Stimulated activated CD8-positive, alpha-beta memory T cell treated with anti-CD3 and anti-CD28 coated beads, Interleukin-7, amount 100 ng/mL, for 48 hours (primary cell): ENCODE measurements at regions not wholly inside any gene's neighbourhood (a gene's known extent, or its start where the extent isn't known, plus 50 kb on each side); places are given as distances from the start of the nearest gene placed in this dataset.
"Not testable (repeated sequence)": the region's sequence is repeated elsewhere in the genome, so short reads cannot be mapped to it uniquely, and the experiment has no call there.

Experiments
- DNase-seq, 2 donors: peaks; one replicate each; pipeline ENCODE4 v3.0.0-alpha.2; 2020; ENCODE audit warnings: low read depth in 1 of 2; ENCODE audit errors: extremely low read depth in 1 of 2

- DNase-seq: no peak
Observed at GRCh38 chr13:80840316-80840976, 499.5 kb upstream of the SPRY2 start.

GRCh38 chr13:80835902-80836301 lies 495.0 kb upstream of the SPRY2 start:
- DNase-seq: no peak

DNA sequence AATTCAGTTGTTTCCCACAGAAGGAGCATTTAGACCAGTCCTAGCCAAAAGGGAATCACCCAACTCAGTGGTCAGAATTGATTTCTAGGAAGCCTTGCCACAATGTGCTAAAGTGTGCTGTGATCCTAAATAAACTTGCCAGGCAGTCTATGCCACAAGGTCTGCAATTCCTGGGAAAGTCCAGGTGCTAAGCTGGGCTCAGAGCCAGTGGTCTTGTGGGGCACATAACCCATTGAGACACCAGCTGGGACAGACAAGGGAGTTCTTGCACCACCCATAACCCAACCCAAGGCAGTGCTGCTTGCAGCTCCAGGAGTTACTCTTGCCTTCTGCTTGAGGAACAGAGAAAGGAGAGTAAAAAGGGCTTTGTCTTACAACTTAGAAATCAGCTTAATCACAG lies 489.5 kb upstream of the SPRY2 start:
- DNase-seq: no peak

- no peak for DNase-seq
Observed at GRCh38 chr13:80828759-80829158, 487.8 kb upstream of the SPRY2 start.

- no peak for DNase-seq
Observed at GRCh38 chr13:80825276-80825675, 484.4 kb upstream of the SPRY2 start.

- no peak for DNase-seq
Observed at GRCh38 chr13:80824229-80824628, 483.3 kb upstream of the SPRY2 start.

DNA sequence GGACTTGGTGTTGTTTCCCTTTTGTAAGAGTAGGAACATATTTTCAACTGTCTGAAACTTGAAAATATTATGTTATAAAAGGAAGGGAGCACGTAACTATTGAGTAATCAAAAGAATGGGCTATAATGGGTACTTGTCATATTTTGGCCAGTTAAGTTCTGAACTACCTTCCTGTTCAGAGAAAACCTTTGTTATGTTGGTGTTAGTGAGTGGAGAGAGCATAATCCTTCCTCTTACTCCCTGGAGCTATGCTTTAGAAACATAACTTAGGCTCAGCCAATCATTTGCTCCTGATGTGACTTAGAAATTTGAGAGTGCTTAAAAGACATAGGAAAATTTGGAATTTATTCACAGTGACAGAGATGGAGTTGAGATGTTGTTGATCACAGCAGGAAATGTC lies 482.5 kb upstream of the SPRY2 start:
- DNase-seq: no peak

GRCh38 chr13:80821466-80821865 lies 480.5 kb upstream of the SPRY2 start:
- no peak for DNase-seq

DNA sequence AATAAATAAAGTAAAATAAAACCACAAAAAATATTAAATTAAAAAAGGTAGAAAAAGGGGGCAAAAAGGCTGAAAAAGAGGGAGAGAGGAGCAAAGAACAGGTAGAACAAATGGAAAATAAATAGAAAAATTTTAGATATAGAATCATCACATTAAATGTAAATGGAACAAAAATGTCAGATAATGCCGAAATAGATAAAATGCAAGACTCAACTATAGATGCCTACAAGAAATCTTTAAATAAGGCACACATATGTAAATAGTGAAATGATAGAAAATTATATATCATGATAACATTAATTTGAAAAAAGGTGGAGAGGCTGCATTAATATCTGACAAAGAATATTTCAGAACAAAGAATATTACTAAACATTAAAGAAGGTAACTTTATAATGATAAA lies 477.1 kb upstream of the SPRY2 start:
- DNase-seq: no peak

GRCh38 chr13:80814541-80814940 lies 473.6 kb upstream of the SPRY2 start:
- no peak for DNase-seq

- not testable (repeated sequence) for DNase-seq
Observed at GRCh38 chr13:80810294-80810693, 469.4 kb upstream of the SPRY2 start.

- DNase-seq: no peak
Observed at GRCh38 chr13:80802946-80803345, 462.0 kb upstream of the SPRY2 start.

DNA sequence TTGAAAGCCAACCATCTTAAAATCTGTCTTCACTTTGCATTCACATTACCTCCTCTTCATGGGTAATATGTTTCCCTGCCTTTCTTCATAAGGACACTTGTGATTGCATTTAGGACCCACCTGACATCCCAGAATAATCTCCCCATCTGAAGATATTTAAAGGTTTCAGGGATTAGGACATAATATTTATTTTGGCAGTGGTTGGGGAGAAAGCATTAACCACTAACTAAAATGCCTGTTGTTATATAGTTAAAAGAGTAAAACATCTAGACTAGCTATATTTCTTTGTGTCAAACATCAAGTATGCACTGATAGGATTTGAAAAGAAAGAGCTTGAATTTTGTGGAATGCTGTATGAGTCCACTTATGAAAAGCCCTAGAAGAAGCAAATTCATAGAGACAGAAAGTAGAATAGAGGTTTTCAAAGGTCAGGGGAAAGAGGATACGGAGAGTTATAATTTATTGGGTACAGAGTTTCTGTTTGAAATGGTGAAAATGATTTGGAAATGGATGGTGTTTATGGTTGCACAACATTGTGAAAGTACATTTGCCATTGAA lies 457.7 kb upstream of the SPRY2 start:
- no peak for DNase-seq

DNA sequence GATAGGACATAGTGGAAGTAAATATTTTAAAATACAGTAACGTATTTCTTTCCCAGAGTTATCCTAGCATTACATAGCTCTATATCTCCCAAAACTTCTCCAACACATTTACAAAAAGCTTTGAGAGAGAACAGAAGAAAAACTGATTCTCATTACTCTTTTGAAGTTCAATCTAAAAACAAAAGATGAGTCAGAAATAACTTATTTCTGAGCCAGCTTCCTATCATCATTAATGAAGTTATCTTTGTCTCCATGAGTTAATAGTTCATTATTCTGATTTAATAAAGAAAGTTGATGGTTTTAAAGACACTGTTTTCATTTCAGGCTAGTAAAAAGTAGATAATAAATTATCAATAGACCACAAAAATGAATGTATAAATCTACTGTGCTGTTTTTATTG lies 446.7 kb upstream of the SPRY2 start:
- no peak for DNase-seq

DNA sequence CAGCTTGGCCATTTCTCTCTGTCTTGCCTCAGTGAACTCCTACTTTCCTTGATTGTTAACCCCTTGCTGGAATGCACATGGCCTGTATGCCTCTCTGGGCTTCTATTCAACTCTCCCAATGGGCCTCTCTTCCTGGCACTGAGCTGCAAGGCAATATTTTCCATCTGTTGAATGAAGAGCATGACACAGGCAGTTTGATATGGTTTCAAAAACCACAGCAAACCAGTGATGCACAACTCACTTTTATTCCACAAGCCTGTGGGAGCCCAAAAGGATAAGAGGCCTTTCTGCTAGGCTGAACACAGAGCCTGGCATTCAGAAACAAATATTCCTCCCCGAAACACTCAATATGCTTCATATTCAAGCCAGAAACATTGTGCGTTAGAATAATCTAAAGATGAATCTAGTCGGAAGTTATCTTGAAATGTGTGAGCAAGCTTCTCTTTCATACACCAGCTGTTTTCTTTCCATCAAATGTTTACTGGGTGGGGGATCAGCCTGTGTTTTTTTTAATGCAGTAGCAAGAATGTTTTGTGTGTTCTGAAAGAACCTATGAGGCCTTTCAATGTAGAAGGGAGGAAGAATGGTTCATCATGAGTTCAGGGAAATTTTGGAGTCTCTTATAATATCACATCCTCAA lies 443.1 kb upstream of the SPRY2 start:
- DNase-seq: no peak

DNA sequence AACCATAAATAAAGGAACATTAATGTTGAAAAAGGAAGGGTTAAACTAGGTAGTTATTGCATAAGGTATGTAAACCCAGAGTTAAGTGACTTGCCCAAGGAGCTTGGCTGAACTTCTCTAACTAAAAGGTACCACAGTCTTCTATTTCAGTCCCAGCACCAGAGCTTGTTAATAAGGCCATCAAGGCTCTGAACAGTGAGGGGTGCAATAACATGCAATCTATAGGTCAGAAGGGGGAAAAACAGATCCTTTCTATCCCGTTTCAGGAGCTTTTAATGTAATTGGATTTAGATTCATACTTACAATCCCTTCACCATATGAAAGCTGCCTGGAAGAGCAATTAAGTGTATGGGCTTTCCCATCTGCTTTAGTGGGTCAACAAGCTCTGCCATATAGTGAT lies 441.5 kb upstream of the SPRY2 start:
- DNase-seq: no peak

GRCh38 chr13:80778297-80778696 lies 437.4 kb upstream of the SPRY2 start:
- no peak for DNase-seq

DNA sequence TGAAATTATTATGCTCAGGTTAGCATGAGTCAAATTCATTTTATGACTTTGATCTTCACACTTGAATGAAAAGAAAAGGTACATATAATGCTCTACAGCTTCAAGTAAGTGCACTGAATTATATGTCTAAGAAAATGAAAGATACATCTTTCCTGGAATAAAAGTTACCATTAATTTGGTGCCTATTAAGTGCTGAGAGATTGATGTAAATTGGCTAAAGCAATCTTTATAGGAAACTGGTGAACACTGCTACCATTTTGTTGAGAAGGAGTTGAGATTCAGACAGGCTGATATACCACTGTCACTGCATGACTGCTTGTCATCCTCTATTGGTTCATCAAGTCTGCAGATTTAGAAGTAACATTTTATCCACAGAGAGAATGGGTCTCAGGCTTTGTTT lies 416.8 kb upstream of the SPRY2 start:
- DNase-seq: no peak

DNA sequence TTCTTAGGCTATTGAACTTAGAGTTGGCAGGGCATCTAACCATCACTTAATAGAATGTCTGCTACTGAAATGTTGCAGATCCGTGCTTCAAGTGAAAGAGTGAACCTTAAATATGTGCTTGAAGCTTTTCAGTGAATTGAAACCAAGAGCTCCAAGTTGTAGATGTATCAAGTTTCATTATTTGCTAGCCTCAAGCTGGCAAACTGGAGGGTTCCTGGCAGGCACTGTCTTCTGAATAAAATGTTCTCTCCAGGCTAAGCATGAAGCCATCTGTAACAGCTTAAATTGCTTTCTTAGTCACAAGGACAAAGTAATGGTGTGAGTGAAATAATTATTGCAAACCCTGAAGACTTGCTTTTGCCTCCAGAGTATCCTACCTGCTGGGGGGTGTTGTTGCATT lies 415.0 kb upstream of the SPRY2 start:
- DNase-seq: no peak

DNA sequence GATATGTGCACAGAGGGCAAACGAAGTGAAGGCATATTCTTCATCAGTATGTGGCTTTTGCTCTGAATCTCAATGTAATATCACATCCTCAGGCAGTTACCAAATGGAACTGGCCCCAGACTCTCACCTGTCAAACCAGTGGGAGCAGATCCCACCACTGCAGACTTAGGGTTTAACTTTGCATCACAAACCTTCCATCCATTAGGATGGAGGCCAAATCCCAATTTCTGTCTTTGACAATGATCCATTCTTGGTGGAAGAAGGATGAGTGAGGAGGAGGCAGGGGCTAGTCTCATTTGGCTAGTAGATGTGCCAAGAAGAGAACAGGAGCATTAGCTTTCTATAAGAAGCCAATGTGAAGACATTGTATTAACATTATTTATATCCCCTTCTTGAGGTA lies 413.5 kb upstream of the SPRY2 start:
- DNase-seq: no peak

- no peak for DNase-seq
Observed at GRCh38 chr13:80753866-80754265, 412.9 kb upstream of the SPRY2 start.

- DNase-seq: no peak
Observed at GRCh38 chr13:80751854-80752253, 410.9 kb upstream of the SPRY2 start.
